ENCODE measurements at regions not wholly inside any gene's neighbourhood (a gene's known extent, or its start where the extent isn't known, plus 50 kb on each side); places are given as distances from the start of the nearest gene placed in this dataset.

- ATAC-seq = no peak
- CTCF ChIA-PET = interaction anchor here (1.2 kb wide), 1 partner anchor 461 kb away, joined by 3 read pairs; no protein-coding TSS in a partner anchor
These were observed 153.9 kb upstream of the ERBB4 start for GRCh38 chr2:212692466-212692865.

More at GRCh38 chr2:212692466-212692865, 153.9 kb upstream of the ERBB4 start:
- TF ChIP-seq MTA3 (IDR thresholded peaks at IDR 0.05; ENCODE audit: borderline replicate concordance, low read length) = no peak
- TF ChIP-seq E2F4 (IDR thresholded peaks at IDR 0.05; ENCODE audit: low read depth, low read length) = no peak
- TF ChIP-seq FOXM1 (IDR thresholded peaks at IDR 0.05; ENCODE audit: low read depth, low read length) = no peak
- no peak for TF ChIP-seq HDGF (IDR thresholded peaks at IDR 0.05)
- no peak for TF ChIP-seq TCF12 (IDR thresholded peaks at IDR 0.05; ENCODE audit: low read depth, low read length)
- TF ChIP-seq EGR1 (IDR thresholded peaks at IDR 0.05; ENCODE audit: borderline replicate concordance in 1 of 2, low read depth in 2 of 2, low read length in 2 of 2) = no peak
- Histone ChIP-seq H3K9me3 (replicated peaks; ENCODE audit: control insufficient read depth, insufficient read depth, low read length) (no peaks in the 10 kb centered on the region; the same call in 2 of the 3 replicates), H3K4me2 (ENCODE audit: control insufficient read depth, insufficient read depth) (no peak overlapping the region), H2AFZ (ENCODE audit: control insufficient read depth, low read depth, low read length) (no peak overlapping the region), H3K79me2 (ENCODE audit: control insufficient read depth, insufficient read depth, low read length) (no peaks in the 10 kb centered on the region), H3K27me3 (replicated peaks in 1 of 2; ENCODE audit: control insufficient read depth in 2 of 2, insufficient read depth in 2 of 2, low read length in 1 of 2) (no peaks in the 10 kb centered on the region), H3K36me3 (ENCODE audit: control insufficient read depth in 2 of 2, insufficient read depth in 2 of 2, low read length in 1 of 2) (no peaks in the 10 kb centered on the region), H3K4me1 (ENCODE audit: control insufficient read depth, insufficient read depth, low read length) (no peaks in the 10 kb centered on the region), H4K20me1 (ENCODE audit: control insufficient read depth, insufficient read depth) (no peaks in the 10 kb centered on the region), H3K27ac (ENCODE audit: control insufficient read depth, insufficient read depth) (no peak overlapping the region), H3K4me3 (no peak overlapping the region), H3K9ac (ENCODE audit: control insufficient read depth, insufficient read depth, low read length) (no peak overlapping the region)
- 86% methylated on average over 3 of the region's 3 CpGs for WGBS (ENCODE audit: insufficient coverage, insufficient replicate concordance, low lambda C conversion rate, missing lambda C conversion rate)
- in situ Hi-C loops (cut with MboI) = loop anchor here (25.0 kb wide), 1 partner anchor 1245 kb away; no protein-coding TSS in a partner anchor
- FAIRE-seq (no peak), DNase-seq (ENCODE audit: low read depth, low spot score) (no peak)
- ChIA-PET SMC1A (ENCODE audit: uncharacterized antibody, unreplicated experiment) (interaction anchor here (0.6 to 1.9 kb wide), 5 partner anchors 8 to 460 kb away, joined by 3 to 9 read pairs (median 3); no protein-coding TSS in a partner anchor), RAD21 (ENCODE audit: unreplicated experiment) (interaction anchor here (1.2 kb wide), 1 partner anchor 85 kb away, joined by 3 read pairs; no protein-coding TSS in a partner anchor), POLR2A (interaction anchor here (0.6 kb wide), 1 partner anchor 56 kb away, joined by 3 read pairs; no protein-coding TSS in a partner anchor)
- intact Hi-C loops (cut with micrococcal nuclease; ENCODE audit: unreplicated experiment) = no loop called here
- no TSS peak for BruUV-seq (replicated peaks)

Data from GM12878 (cell line).